ENCODE measurements at regions not wholly inside any gene's neighbourhood (a gene's known extent, or its start where the extent isn't known, plus 50 kb on each side); places are given as distances from the start of the nearest gene placed in this dataset.
"Not testable (repeated sequence)": the region's sequence is repeated elsewhere in the genome, so short reads cannot be mapped to it uniquely, and the experiment has no call there.

DNA sequence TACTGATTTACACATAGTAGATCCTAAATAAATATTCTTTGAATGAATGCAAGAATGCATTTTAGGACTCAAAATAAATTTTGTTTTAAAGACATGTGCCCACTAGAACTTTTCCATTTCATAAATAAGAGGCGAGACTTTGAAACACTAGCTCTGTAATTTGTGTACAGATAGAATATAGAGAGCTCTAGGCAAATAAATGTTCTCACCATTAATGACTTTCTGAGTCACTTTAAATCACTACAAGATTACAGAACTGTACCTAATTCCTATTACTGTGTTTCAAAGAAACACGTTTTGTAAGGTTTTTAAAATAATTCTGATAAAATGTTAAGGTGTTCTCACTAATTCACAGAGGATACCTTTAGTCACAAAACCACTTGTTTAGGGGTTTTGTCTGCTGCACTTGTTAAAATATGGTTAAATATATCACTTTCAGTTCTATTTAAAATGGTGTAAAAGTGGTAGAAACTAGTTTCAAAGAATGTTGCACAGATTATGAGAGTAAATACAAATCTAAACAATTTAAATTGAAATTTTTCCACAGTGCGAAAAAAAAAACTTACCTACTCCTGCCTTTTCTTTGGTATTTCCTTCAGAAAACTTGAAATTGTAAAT is 158.7 kb upstream of the ZC3H15 start:
- H3K27ac ChIP-seq (ENCODE audit: low read depth) = no peak overlapping the region
- H3K4me3 ChIP-seq (ENCODE audit: low read depth, low read length) = no peak overlapping the region
- no peaks in the 10 kb centered on the region for H3K4me1 ChIP-seq (ENCODE audit: insufficient read depth)
- 90% methylated on average over 3 of the region's 3 CpGs for WGBS
- no peaks in the 10 kb centered on the region for H3K36me3 ChIP-seq (ENCODE audit: insufficient read depth)
- DNase-seq (ENCODE audit: extremely low spot score) = no peak

GRCh38 chr2:186328838-186329237 is 157.2 kb upstream of the ZC3H15 start:
- H3K36me3 ChIP-seq (ENCODE audit: insufficient read depth) = no peaks in the 10 kb centered on the region
- no peak overlapping the region for H3K4me3 ChIP-seq (ENCODE audit: low read depth, low read length)
- H3K27ac ChIP-seq (ENCODE audit: low read depth) = no peak overlapping the region
- H3K4me1 ChIP-seq (ENCODE audit: insufficient read depth) = no peaks in the 10 kb centered on the region
- DNase-seq (ENCODE audit: extremely low spot score) = no peak

- Histone ChIP-seq H3K4me3 (ENCODE audit: low read depth, low read length) (no peak overlapping the region), H3K36me3 (ENCODE audit: insufficient read depth) (no peaks in the 10 kb centered on the region), H3K27ac (ENCODE audit: low read depth) (no peak overlapping the region), H3K4me1 (ENCODE audit: insufficient read depth) (no peaks in the 10 kb centered on the region)
- DNase-seq (ENCODE audit: extremely low spot score) = no peak
- WGBS = 98% methylated on average over 1 of the region's 1 CpG
These were observed 156.0 kb upstream of the ZC3H15 start for GRCh38 chr2:186330050-186330449.

- Histone ChIP-seq H3K4me1 (ENCODE audit: insufficient read depth) (no peaks in the 10 kb centered on the region), H3K4me3 (ENCODE audit: low read depth, low read length) (no peak overlapping the region), H3K27ac (ENCODE audit: low read depth) (no peak overlapping the region), H3K36me3 (ENCODE audit: insufficient read depth) (no peaks in the 10 kb centered on the region)
- 52% methylated on average over 1 of the region's 1 CpG for WGBS
- DNase-seq (ENCODE audit: extremely low spot score) = no peak
These were observed 146.3 kb upstream of the ZC3H15 start for GRCh38 chr2:186339716-186340115.

DNA sequence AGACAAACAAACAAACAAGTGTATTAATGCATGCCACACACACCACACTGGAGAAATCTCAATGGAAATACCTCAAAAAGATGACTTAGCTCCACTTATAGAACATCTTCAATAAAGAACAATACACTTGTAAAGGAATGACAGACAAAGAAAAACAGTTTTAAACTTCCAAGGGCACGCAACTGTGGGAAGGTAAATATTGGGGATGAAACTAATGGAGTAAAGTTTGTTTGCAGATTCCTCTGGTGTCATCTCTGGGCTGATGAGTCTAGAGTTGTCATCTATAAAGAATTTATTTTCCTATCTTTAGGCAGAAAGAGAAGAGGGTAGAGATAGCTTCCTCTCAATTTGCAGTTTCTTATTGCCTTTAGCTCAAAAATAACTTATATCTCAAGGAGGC is 144.0 kb upstream of the ZC3H15 start:
- H3K27ac ChIP-seq (ENCODE audit: low read depth) = no peak overlapping the region
- H3K36me3 ChIP-seq (ENCODE audit: insufficient read depth) = no peaks in the 10 kb centered on the region
- H3K4me1 ChIP-seq (ENCODE audit: insufficient read depth) = no peaks in the 10 kb centered on the region
- DNase-seq (ENCODE audit: extremely low spot score) = no peak
- 100% methylated on average over 1 of the region's 1 CpG for WGBS
- no peak overlapping the region for H3K4me3 ChIP-seq (ENCODE audit: low read depth, low read length)

DNA sequence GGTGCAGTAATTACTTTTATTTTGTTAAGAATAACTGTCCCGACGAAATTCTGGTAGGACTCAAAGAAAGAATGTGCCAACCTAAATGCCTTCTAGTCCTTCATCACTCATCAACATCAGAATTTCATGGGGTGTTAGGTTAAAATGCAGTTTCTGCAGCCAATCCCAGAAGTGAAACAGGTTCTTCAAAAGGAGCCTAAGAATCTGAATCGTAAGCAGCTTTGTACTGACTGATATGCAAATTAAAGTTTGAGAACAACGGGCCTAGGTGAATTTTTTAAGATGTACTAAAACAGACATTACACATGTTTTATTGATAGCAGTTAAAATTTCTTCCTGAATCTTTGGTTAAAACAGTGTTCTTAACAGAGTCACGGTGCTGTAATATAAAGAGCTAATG is 140.3 kb upstream of the ZC3H15 start:
- Histone ChIP-seq H3K36me3 (ENCODE audit: insufficient read depth) (no peaks in the 10 kb centered on the region), H3K4me1 (ENCODE audit: insufficient read depth) (no peaks in the 10 kb centered on the region), H3K4me3 (ENCODE audit: low read depth, low read length) (no peak overlapping the region), H3K27ac (ENCODE audit: low read depth) (no peak overlapping the region)
- WGBS = 35% methylated on average over 5 of the region's 5 CpGs
- DNase-seq (ENCODE audit: extremely low spot score) = no peak

- H3K36me3 ChIP-seq (ENCODE audit: insufficient read depth) = no peaks in the 10 kb centered on the region
- H3K4me3 ChIP-seq (ENCODE audit: low read depth, low read length) = no peak overlapping the region
- H3K4me1 ChIP-seq (ENCODE audit: insufficient read depth) = no peaks in the 10 kb centered on the region
- DNase-seq (ENCODE audit: extremely low spot score) = no peak
- H3K27ac ChIP-seq (ENCODE audit: low read depth) = no peak overlapping the region
These were observed 139.8 kb upstream of the ZC3H15 start for GRCh38 chr2:186346216-186346615.

DNA sequence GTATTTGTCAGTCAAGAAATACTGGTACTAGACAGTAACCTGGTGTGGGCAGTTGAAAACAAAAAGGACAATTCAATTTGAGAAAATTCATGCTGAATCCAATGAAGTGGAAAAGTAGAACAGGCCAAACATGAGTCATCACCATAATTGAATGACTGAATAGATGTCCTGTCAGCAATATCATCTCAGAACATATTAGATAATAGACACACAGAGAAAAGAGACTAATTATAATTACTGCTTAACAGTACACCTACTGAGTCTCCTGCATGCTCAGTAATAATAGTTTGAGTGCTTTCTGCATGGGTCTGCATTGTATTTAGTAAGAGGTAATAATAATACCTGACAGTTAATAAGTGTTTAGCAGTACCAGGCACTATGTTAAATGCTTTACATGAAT is 138.6 kb upstream of the ZC3H15 start:
- DNase-seq (ENCODE audit: extremely low spot score) = no peak
- H3K4me3 ChIP-seq (ENCODE audit: low read depth, low read length) = no peak overlapping the region
- H3K36me3 ChIP-seq (ENCODE audit: insufficient read depth) = no peaks in the 10 kb centered on the region
- H3K27ac ChIP-seq (ENCODE audit: low read depth) = no peak overlapping the region
- H3K4me1 ChIP-seq (ENCODE audit: insufficient read depth) = no peaks in the 10 kb centered on the region

GRCh38 chr2:186348200-186348599 is 137.9 kb upstream of the ZC3H15 start:
- DNase-seq (ENCODE audit: extremely low spot score) = no peak
- no peak overlapping the region for H3K27ac ChIP-seq (ENCODE audit: low read depth)
- WGBS = 37% methylated on average over 1 of the region's 1 CpG
- no peaks in the 10 kb centered on the region for H3K36me3 ChIP-seq (ENCODE audit: insufficient read depth)
- H3K4me3 ChIP-seq (ENCODE audit: low read depth, low read length) = no peak overlapping the region
- no peaks in the 10 kb centered on the region for H3K4me1 ChIP-seq (ENCODE audit: insufficient read depth)

GRCh38 chr2:186349508-186349907 is 136.6 kb upstream of the ZC3H15 start:
- H3K36me3 ChIP-seq (ENCODE audit: insufficient read depth) = peaks cover 1% of the 10 kb centered on the region
- WGBS = 14% methylated on average over 2 of the region's 2 CpGs
- no peak overlapping the region for H3K27ac ChIP-seq (ENCODE audit: low read depth)
- no peak overlapping the region for H3K4me3 ChIP-seq (ENCODE audit: low read depth, low read length)
- H3K4me1 ChIP-seq (ENCODE audit: insufficient read depth) = no peaks in the 10 kb centered on the region
- no peak for DNase-seq (ENCODE audit: extremely low spot score)

DNA sequence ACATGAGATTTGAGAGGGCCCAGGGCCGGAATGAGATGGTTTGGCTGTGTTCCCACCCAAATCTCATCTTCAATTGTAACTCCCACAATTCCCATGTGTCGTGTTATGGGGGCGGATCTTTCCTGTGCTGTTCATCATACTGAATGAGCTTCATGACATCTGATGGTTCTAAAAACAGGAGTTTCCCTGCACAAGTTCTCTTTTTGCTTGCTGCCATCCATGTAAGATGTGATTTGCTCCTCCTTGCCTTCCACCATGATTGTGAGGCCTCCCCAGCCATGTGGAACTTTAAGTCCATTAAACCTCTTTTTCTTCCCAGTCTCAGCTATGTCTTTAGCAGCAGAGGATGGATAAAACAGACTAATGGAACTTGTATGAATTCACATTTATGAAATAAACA is 131.9 kb upstream of the ZC3H15 start:
- H3K4me1 ChIP-seq (ENCODE audit: insufficient read depth); DNase-seq (ENCODE audit: extremely low spot score): not testable (repeated sequence)
- 93% methylated on average over 3 of the region's 3 CpGs for WGBS

GRCh38 chr2:186365406-186365805 is 120.7 kb upstream of the ZC3H15 start:
- 64% methylated on average over 1 of the region's 1 CpG for WGBS
- Histone ChIP-seq H3K4me3 (ENCODE audit: low read depth, low read length) (no peak overlapping the region), H3K4me1 (ENCODE audit: insufficient read depth) (no peaks in the 10 kb centered on the region), H3K36me3 (ENCODE audit: insufficient read depth) (no peaks in the 10 kb centered on the region), H3K27ac (ENCODE audit: low read depth) (no peak overlapping the region)
- DNase-seq (ENCODE audit: extremely low spot score) = no peak

More for the DNA sequence above, 131.9 kb upstream of the ZC3H15 start:
- H3K4me3 ChIP-seq (ENCODE audit: low read depth, low read length); H3K27ac ChIP-seq (ENCODE audit: low read depth); H3K36me3 ChIP-seq (ENCODE audit: insufficient read depth): not testable (repeated sequence)

DNA sequence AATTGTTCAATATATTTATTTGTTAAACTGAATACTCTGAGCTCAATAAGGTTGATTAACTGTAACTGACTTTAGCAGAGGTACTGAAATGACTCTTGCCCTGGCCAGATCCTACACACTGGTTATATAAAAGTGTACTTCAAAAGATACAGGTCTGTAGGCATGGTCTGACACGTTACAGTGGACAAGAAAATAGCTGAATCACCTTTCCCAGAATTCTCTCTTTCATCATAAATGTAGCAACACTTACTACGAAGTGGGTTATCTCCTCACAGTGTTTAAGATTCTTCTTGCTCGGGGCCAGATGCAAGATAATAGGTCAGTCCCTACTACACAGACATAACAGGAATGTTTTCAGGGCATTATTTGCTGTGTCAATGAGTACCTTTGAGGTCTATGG is 107.0 kb upstream of the ZC3H15 start:
- no peak overlapping the region for H3K4me3 ChIP-seq (ENCODE audit: low read depth, low read length)
- no peak overlapping the region for H3K27ac ChIP-seq (ENCODE audit: low read depth)
- no peak for DNase-seq (ENCODE audit: extremely low spot score)
- 61% methylated on average over 3 of the region's 3 CpGs for WGBS
- H3K4me1 ChIP-seq (ENCODE audit: insufficient read depth) = no peaks in the 10 kb centered on the region
- no peaks in the 10 kb centered on the region for H3K36me3 ChIP-seq (ENCODE audit: insufficient read depth)

DNA sequence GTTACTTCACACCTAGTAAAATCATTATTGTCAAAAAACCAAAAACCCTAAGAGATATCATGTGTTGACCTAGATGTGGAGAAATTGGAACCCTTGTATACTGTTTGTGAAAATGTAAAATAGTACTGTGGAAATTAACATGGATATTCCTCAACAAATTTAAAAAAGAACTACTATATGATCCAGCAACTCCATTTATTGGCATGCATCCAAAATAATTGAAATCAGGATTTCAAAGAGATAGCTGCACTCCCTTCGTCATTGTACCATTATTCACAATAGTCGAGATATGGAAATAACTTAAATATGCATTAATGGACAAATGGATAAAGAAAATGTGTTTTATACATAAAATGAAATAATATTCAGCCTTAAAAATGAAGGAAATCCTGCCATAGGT is 105.3 kb upstream of the ZC3H15 start:
- H3K4me3 ChIP-seq (ENCODE audit: low read depth, low read length) = no peak overlapping the region
- no peak overlapping the region for H3K27ac ChIP-seq (ENCODE audit: low read depth)
- WGBS = 91% methylated on average over 2 of the region's 2 CpGs
- no peaks in the 10 kb centered on the region for H3K4me1 ChIP-seq (ENCODE audit: insufficient read depth)
- no peaks in the 10 kb centered on the region for H3K36me3 ChIP-seq (ENCODE audit: insufficient read depth)
- no peak for DNase-seq (ENCODE audit: extremely low spot score)

GRCh38 chr2:186381573-186381972 is 104.5 kb upstream of the ZC3H15 start:
- 97% methylated on average over 13 of the region's 13 CpGs for WGBS
- H3K4me3 ChIP-seq (ENCODE audit: low read depth, low read length) = no peak overlapping the region
- no peaks in the 10 kb centered on the region for H3K36me3 ChIP-seq (ENCODE audit: insufficient read depth)
- no peak overlapping the region for H3K27ac ChIP-seq (ENCODE audit: low read depth)
- H3K4me1 ChIP-seq (ENCODE audit: insufficient read depth) = no peaks in the 10 kb centered on the region
- no peak for DNase-seq (ENCODE audit: extremely low spot score)
